NOMO-1 treated with DMSO at 0.1 percent for 48 hours (cell line): ENCODE measurements at regions not wholly inside any gene's neighbourhood (a gene's known extent, or its start where the extent isn't known, plus 50 kb on each side); places are given as distances from the start of the nearest gene placed in this dataset.

ENCODE experiments used
- DNase-seq: peaks from one replicate; lab custom pipeline; 2025; ENCODE audit not compliant: unreplicated experiment; lab: John Stamatoyannopoulos, UW

GRCh38 chr17:68749349-68750207 lies 148.4 kb upstream of the FAM20A start:
- peak; percentile 74 for DNase-seq

- DNase-seq, result no peak
Measured at GRCh38 chr17:68748381-68748780, 147.2 kb upstream of the FAM20A start.

GRCh38 chr17:68740555-68741447 lies 139.6 kb upstream of the FAM20A start:
- no peak for DNase-seq

- no peak for DNase-seq
Measured at GRCh38 chr17:68737761-68738443, 136.7 kb upstream of the FAM20A start.

- DNase-seq, result no peak
Measured at GRCh38 chr17:68734931-68735330, 133.8 kb upstream of the FAM20A start.

GRCh38 chr17:68734187-68734900 lies 133.2 kb upstream of the FAM20A start:
- DNase-seq, result no peak

- DNase-seq, result no peak
Measured at GRCh38 chr17:68733241-68734176, 132.3 kb upstream of the FAM20A start.

GRCh38 chr17:68732301-68732749 lies 131.2 kb upstream of the FAM20A start:
- no peak for DNase-seq

- no peak for DNase-seq
Measured at GRCh38 chr17:68731465-68731864, 130.3 kb upstream of the FAM20A start.

GRCh38 chr17:68719431-68719830 lies 118.3 kb upstream of the FAM20A start:
- no peak for DNase-seq

GRCh38 chr17:68718926-68719325 lies 117.8 kb upstream of the FAM20A start:
- DNase-seq, result no peak

GRCh38 chr17:68718465-68718864 lies 117.3 kb upstream of the FAM20A start:
- DNase-seq, result no peak

GRCh38 chr17:68714676-68715075 lies 113.5 kb upstream of the FAM20A start:
- no peak for DNase-seq

- DNase-seq, result no peak
Measured at GRCh38 chr17:68711858-68712257, 110.7 kb upstream of the FAM20A start.

GRCh38 chr17:68710976-68711375 lies 109.8 kb upstream of the FAM20A start:
- no peak for DNase-seq

- DNase-seq, result no peak
Measured at GRCh38 chr17:68710035-68710780, 109.0 kb upstream of the FAM20A start.

- DNase-seq, result no peak
Measured at GRCh38 chr17:68709461-68709860, 108.3 kb upstream of the FAM20A start.

GRCh38 chr17:68707031-68707430 lies 105.9 kb upstream of the FAM20A start:
- no peak for DNase-seq
